ENCODE measurements at regions not wholly inside any gene's neighbourhood (a gene's known extent, or its start where the extent isn't known, plus 50 kb on each side); places are given as distances from the start of the nearest gene placed in this dataset.

GRCh38 chr20:48079028-48079427 lies 293.7 kb upstream of the SULF2 start:
- no peak for TF ChIP-seq TCF12 (IDR thresholded peaks at IDR 0.05; ENCODE audit: low read depth)
- no peak for TF ChIP-seq NFIC (IDR thresholded peaks at IDR 0.05)
- no peak for TF ChIP-seq MAX (IDR thresholded peaks at IDR 0.05)
- TF ChIP-seq USF1 (IDR thresholded peaks at IDR 0.05): no peak

All from Ishikawa (cell line).